Activated naive CD4-positive, alpha-beta T cell treated with anti-CD3 and anti-CD28 coated beads for 36 hours (primary cell): ENCODE measurements at regions not wholly inside any gene's neighbourhood (a gene's known extent, or its start where the extent isn't known, plus 50 kb on each side); places are given as distances from the start of the nearest gene placed in this dataset.
"Not testable (repeated sequence)": the region's sequence is repeated elsewhere in the genome, so short reads cannot be mapped to it uniquely, and the experiment has no call there.

Experiments used
- CTCF ChIA-PET: fragments of 350-600 bp; sonication (Branson Sonifier 250); formaldehyde crosslinking; loops from one replicate; lab custom pipeline; 2021; ENCODE audit warnings: antibody characterized with exemption; lab: Charles Lee
- DNase-seq: peaks from one replicate; pipeline ENCODE4 v3.0.0-alpha.2; 2020
- H3K27ac Mint-ChIP-seq: one replicate; pipeline ENCODE4 v1.8.0; 2021; ENCODE audit warnings: mild to moderate bottlenecking, mixed read lengths
- H3K27me3 Mint-ChIP-seq: one replicate; pipeline ENCODE4 v1.8.0; 2021; ENCODE audit warnings: low read depth, mixed read lengths
- H3K36me3 Mint-ChIP-seq: one replicate; pipeline ENCODE4 v1.8.0; 2021; ENCODE audit warnings: low read depth, mixed read lengths
- H3K4me1 Mint-ChIP-seq: one replicate; pipeline ENCODE4 v1.8.0; 2021; ENCODE audit warnings: low read depth, mixed read lengths
- H3K4me3 Mint-ChIP-seq: one replicate; pipeline ENCODE4 v1.8.0; 2021; ENCODE audit warnings: mild to moderate bottlenecking, moderate library complexity, mixed read lengths
- H3K9me3 Mint-ChIP-seq: one replicate; pipeline ENCODE4 v1.8.0; 2021; ENCODE audit warnings: mixed read lengths
- intact Hi-C: fragments of 100-400 bp; cut with micrococcal nuclease; formaldehyde crosslinking; loops from one replicate; pipeline ENCODE4 v1.15.1; 2023

- intact Hi-C loops = no loop called here
- no peaks in the 10 kb centered on the region for H3K4me1 Mint-ChIP-seq
- H3K36me3 Mint-ChIP-seq = no peaks in the 10 kb centered on the region
- DNase-seq = no peak
- H3K27ac Mint-ChIP-seq = no peak overlapping the region
- CTCF ChIA-PET = no interaction called here
- no peak overlapping the region for H3K4me3 Mint-ChIP-seq
- H3K27me3 Mint-ChIP-seq = no peaks in the 10 kb centered on the region
- peaks cover 3% of the 10 kb centered on the region for H3K9me3 Mint-ChIP-seq
Observed at GRCh38 chr5:15377573-15378340, 122.2 kb upstream of the FBXL7 start.

- CTCF ChIA-PET = no interaction called here
- Mint-ChIP-seq H3K9me3 (peaks cover 3% of the 10 kb centered on the region), H3K27ac (no peak overlapping the region), H3K36me3 (no peaks in the 10 kb centered on the region), H3K4me1 (no peaks in the 10 kb centered on the region), H3K27me3 (no peaks in the 10 kb centered on the region), H3K4me3 (no peak overlapping the region)
- intact Hi-C loops = no loop called here
- DNase-seq = no peak
Observed at GRCh38 chr5:15376803-15377202, 123.2 kb upstream of the FBXL7 start.

- Mint-ChIP-seq H3K9me3 (peaks cover 3% of the 10 kb centered on the region), H3K36me3 (no peaks in the 10 kb centered on the region), H3K4me3 (no peak overlapping the region)
Observed at GRCh38 chr5:15376088-15376487, 123.9 kb upstream of the FBXL7 start.

GRCh38 chr5:15375559-15375958 lies 124.4 kb upstream of the FBXL7 start:
- CTCF ChIA-PET = interaction anchor here (0.5 to 0.7 kb wide), 2 partner anchors 175 to 267 kb away, joined by 3 read pairs; no protein-coding TSS in a partner anchor
- no peak overlapping the region for H3K4me3 Mint-ChIP-seq
- intact Hi-C loops = no loop called here
- no peaks in the 10 kb centered on the region for H3K36me3 Mint-ChIP-seq
- no peak for DNase-seq
- H3K9me3 Mint-ChIP-seq = peaks cover 3% of the 10 kb centered on the region
- no peaks in the 10 kb centered on the region for H3K4me1 Mint-ChIP-seq
- no peak overlapping the region for H3K27ac Mint-ChIP-seq
- H3K27me3 Mint-ChIP-seq = no peaks in the 10 kb centered on the region

More at GRCh38 chr5:15376088-15376487, 123.9 kb upstream of the FBXL7 start:
- Mint-ChIP-seq H3K4me1 (no peaks in the 10 kb centered on the region), H3K27ac (no peak overlapping the region), H3K27me3 (no peaks in the 10 kb centered on the region)
- intact Hi-C loops = no loop called here
- DNase-seq = no peak
- CTCF ChIA-PET = interaction anchor here (0.7 kb wide), 1 partner anchor 267 kb away, joined by 3 read pairs; no protein-coding TSS in a partner anchor

- H3K4me1 Mint-ChIP-seq = no peaks in the 10 kb centered on the region
- CTCF ChIA-PET = interaction anchor here (0.5 kb wide), 1 partner anchor 174 kb away, joined by 3 read pairs; no protein-coding TSS in a partner anchor
- no peak for DNase-seq
- H3K4me3 Mint-ChIP-seq = no peak overlapping the region
- H3K9me3 Mint-ChIP-seq = no peaks in the 10 kb centered on the region
- no peaks in the 10 kb centered on the region for H3K27me3 Mint-ChIP-seq
- no peak overlapping the region for H3K27ac Mint-ChIP-seq
- intact Hi-C loops = no loop called here
- H3K36me3 Mint-ChIP-seq = no peaks in the 10 kb centered on the region
Observed at GRCh38 chr5:15374886-15375285, 125.1 kb upstream of the FBXL7 start.

GRCh38 chr5:15373151-15373550 lies 126.8 kb upstream of the FBXL7 start:
- no peak overlapping the region for H3K27ac Mint-ChIP-seq
- no peaks in the 10 kb centered on the region for H3K36me3 Mint-ChIP-seq
- no peak overlapping the region for H3K4me3 Mint-ChIP-seq
- intact Hi-C loops = no loop called here
- no peaks in the 10 kb centered on the region for H3K4me1 Mint-ChIP-seq
- H3K27me3 Mint-ChIP-seq = no peaks in the 10 kb centered on the region
- CTCF ChIA-PET = interaction anchor here (0.7 kb wide), 1 partner anchor 21 kb away, joined by 3 read pairs; no protein-coding TSS in a partner anchor
- no peak for DNase-seq
- no peaks in the 10 kb centered on the region for H3K9me3 Mint-ChIP-seq

- Mint-ChIP-seq H3K36me3 (no peaks in the 10 kb centered on the region), H3K4me3 (no peak overlapping the region), H3K27me3 (no peaks in the 10 kb centered on the region), H3K27ac (no peak overlapping the region), H3K4me1 (no peaks in the 10 kb centered on the region), H3K9me3 (peaks cover 2% of the 10 kb centered on the region)
- intact Hi-C loops = no loop called here
- CTCF ChIA-PET = no interaction called here
- DNase-seq = no peak
Observed at GRCh38 chr5:15371184-15371583, 128.8 kb upstream of the FBXL7 start.

- CTCF ChIA-PET = no interaction called here
- no peaks in the 10 kb centered on the region for H3K4me1 Mint-ChIP-seq
- H3K36me3 Mint-ChIP-seq = no peaks in the 10 kb centered on the region
- no peak overlapping the region for H3K4me3 Mint-ChIP-seq
- H3K27ac Mint-ChIP-seq = no peak overlapping the region
- H3K9me3 Mint-ChIP-seq = peaks cover 2% of the 10 kb centered on the region
- H3K27me3 Mint-ChIP-seq = no peaks in the 10 kb centered on the region
- intact Hi-C loops = no loop called here
- DNase-seq = no peak
Observed at GRCh38 chr5:15368835-15369234, 131.1 kb upstream of the FBXL7 start.

GRCh38 chr5:15367489-15367888 lies 132.5 kb upstream of the FBXL7 start:
- Mint-ChIP-seq H3K9me3 (peaks cover 2% of the 10 kb centered on the region), H3K27ac (no peak overlapping the region), H3K4me1 (no peaks in the 10 kb centered on the region), H3K27me3 (no peaks in the 10 kb centered on the region), H3K4me3 (no peak overlapping the region), H3K36me3 (no peaks in the 10 kb centered on the region)
- CTCF ChIA-PET = no interaction called here
- intact Hi-C loops = no loop called here
- no peak for DNase-seq

GRCh38 chr5:15366676-15367391 lies 133.1 kb upstream of the FBXL7 start:
- Mint-ChIP-seq H3K27ac (no peak overlapping the region), H3K4me3 (no peak overlapping the region), H3K9me3 (peaks cover 2% of the 10 kb centered on the region), H3K36me3 (no peaks in the 10 kb centered on the region), H3K27me3 (no peaks in the 10 kb centered on the region), H3K4me1 (no peaks in the 10 kb centered on the region)
- intact Hi-C loops = no loop called here
- CTCF ChIA-PET = no interaction called here
- DNase-seq = no peak

- no peaks in the 10 kb centered on the region for H3K27me3 Mint-ChIP-seq
- intact Hi-C loops = no loop called here
- H3K36me3 Mint-ChIP-seq = no peaks in the 10 kb centered on the region
- CTCF ChIA-PET = no interaction called here
- H3K27ac Mint-ChIP-seq = no peak overlapping the region
- DNase-seq = no peak
- H3K4me1 Mint-ChIP-seq = no peaks in the 10 kb centered on the region
- H3K9me3 Mint-ChIP-seq = peaks cover 4% of the 10 kb centered on the region
- no peak overlapping the region for H3K4me3 Mint-ChIP-seq
Observed at GRCh38 chr5:15365070-15365469, 134.9 kb upstream of the FBXL7 start.

GRCh38 chr5:15363601-15364000 lies 136.4 kb upstream of the FBXL7 start:
- Mint-ChIP-seq H3K4me3 (no peak overlapping the region), H3K27me3 (no peaks in the 10 kb centered on the region), H3K27ac (no peak overlapping the region), H3K36me3 (no peaks in the 10 kb centered on the region), H3K9me3 (peaks cover 4% of the 10 kb centered on the region), H3K4me1 (no peaks in the 10 kb centered on the region)
- intact Hi-C loops = no loop called here
- no peak for DNase-seq
- CTCF ChIA-PET = no interaction called here

- H3K9me3 Mint-ChIP-seq, H3K4me3 Mint-ChIP-seq, H3K36me3 Mint-ChIP-seq, intact Hi-C loops, H3K27me3 Mint-ChIP-seq, H3K27ac Mint-ChIP-seq, CTCF ChIA-PET, H3K4me1 Mint-ChIP-seq, DNase-seq: not testable (repeated sequence)
Observed at GRCh38 chr5:15357092-15357453, 142.9 kb upstream of the FBXL7 start.
